ENCODE measurements at regions not wholly inside any gene's neighbourhood (a gene's known extent, or its start where the extent isn't known, plus 50 kb on each side); places are given as distances from the start of the nearest gene placed in this dataset.

- no peak for DNase-seq
Observed at GRCh38 chr11:110824912-110825620, 112.8 kb upstream of the ARHGAP20 start.

- DNase-seq: no peak
Observed at GRCh38 chr11:110818032-110818687, 105.9 kb upstream of the ARHGAP20 start.

- no peak for DNase-seq
Observed at GRCh38 chr11:110812086-110812733, 100.0 kb upstream of the ARHGAP20 start.

GRCh38 chr11:110809417-110810199 is 97.4 kb upstream of the ARHGAP20 start:
- DNase-seq: no peak

- no peak for DNase-seq
Observed at GRCh38 chr11:110808248-110808647, 96.0 kb upstream of the ARHGAP20 start.

- no peak for DNase-seq
Observed at GRCh38 chr11:110807801-110808200, 95.6 kb upstream of the ARHGAP20 start.

GRCh38 chr11:110805756-110806155 is 93.5 kb upstream of the ARHGAP20 start:
- no peak for DNase-seq

GRCh38 chr11:110802162-110802561 is 89.9 kb upstream of the ARHGAP20 start:
- DNase-seq: no peak

GRCh38 chr11:110801328-110801727 is 89.1 kb upstream of the ARHGAP20 start:
- DNase-seq: no peak

- DNase-seq: no peak
Observed at GRCh38 chr11:110798201-110798900, 86.1 kb upstream of the ARHGAP20 start.

GRCh38 chr11:110797453-110797852 is 85.2 kb upstream of the ARHGAP20 start:
- DNase-seq: no peak

GRCh38 chr11:110795112-110795624 is 82.9 kb upstream of the ARHGAP20 start:
- no peak for DNase-seq

GRCh38 chr11:110793556-110793955 is 81.3 kb upstream of the ARHGAP20 start:
- DNase-seq: no peak

GRCh38 chr11:110791621-110792020 is 79.4 kb upstream of the ARHGAP20 start:
- DNase-seq: no peak

GRCh38 chr11:110787680-110788079 is 75.4 kb upstream of the ARHGAP20 start:
- DNase-seq: no peak

- no peak for DNase-seq
Observed at GRCh38 chr11:110786226-110786902, 74.1 kb upstream of the ARHGAP20 start.

- no peak for DNase-seq
Observed at GRCh38 chr11:110785398-110785797, 73.2 kb upstream of the ARHGAP20 start.

GRCh38 chr11:110782616-110783015 is 70.4 kb upstream of the ARHGAP20 start:
- no peak for DNase-seq

- no peak for DNase-seq
Observed at GRCh38 chr11:110779108-110779507, 66.9 kb upstream of the ARHGAP20 start.

- DNase-seq: no peak
Observed at GRCh38 chr11:110778343-110778742, 66.1 kb upstream of the ARHGAP20 start.

GRCh38 chr11:110777775-110778174 is 65.5 kb upstream of the ARHGAP20 start:
- DNase-seq: no peak

GRCh38 chr11:110776081-110776480 is 63.8 kb upstream of the ARHGAP20 start:
- no peak for DNase-seq
